ENCODE measurements at regions not wholly inside any gene's neighbourhood (a gene's known extent, or its start where the extent isn't known, plus 50 kb on each side); places are given as distances from the start of the nearest gene placed in this dataset.

- TF ChIP-seq JUND (IDR thresholded peaks at IDR 0.05; ENCODE audit: low read length) (no peak), RNF2 (IDR thresholded peaks at IDR 0.05; ENCODE audit: borderline replicate concordance, low read depth, low read length, missing control alignments, poor library complexity, severe bottlenecking) (no peak), BRCA1 (IDR thresholded peaks at IDR 0.05; ENCODE audit: low read depth, low read length) (no peak), CTCF (IDR thresholded peaks at IDR 0.05; ENCODE audit: control extremely low read depth in 1 of 3, insufficient read depth in 1 of 3, low read depth in 1 of 3, low read length in 3 of 3) (no peak), USF2 (IDR thresholded peaks at IDR 0.05; ENCODE audit: low read length) (no peak), POLR2A (IDR thresholded peaks at IDR 0.05; ENCODE audit: control extremely low read depth in 1 of 2, low read depth in 2 of 2, low read length in 2 of 2) (no peak), CHD2 (IDR thresholded peaks at IDR 0.05; ENCODE audit: low read length) (no peak), POLR2AphosphoS5 (IDR thresholded peaks at IDR 0.05; ENCODE audit: low read depth, low read length) (no peak), HDAC2 (IDR thresholded peaks at IDR 0.05; ENCODE audit: borderline replicate concordance in 1 of 2, low read depth in 2 of 2, low read length in 2 of 2) (no peak), HDAC6 (IDR thresholded peaks at IDR 0.05; ENCODE audit: low read depth, low read length) (no peak), SP4 (IDR thresholded peaks at IDR 0.05; ENCODE audit: low read length) (no peak), RAD21 (IDR thresholded peaks at IDR 0.05 in 1 of 2, conservative IDR thresholded peaks at IDR 0.05 in 1 of 2; ENCODE audit: low read depth in 2 of 2, low read length in 2 of 2) (no peak)
Observed at GRCh38 chr16:74029115-74029792, 267.4 kb upstream of the PSMD7 start.

Data from H1 (cell line).